ENCODE measurements at regions not wholly inside any gene's neighbourhood (a gene's known extent, or its start where the extent isn't known, plus 50 kb on each side); places are given as distances from the start of the nearest gene placed in this dataset.
A peak's percentile ranks its signal among the peaks of the same experiment; 100 is the strongest.

DNA sequence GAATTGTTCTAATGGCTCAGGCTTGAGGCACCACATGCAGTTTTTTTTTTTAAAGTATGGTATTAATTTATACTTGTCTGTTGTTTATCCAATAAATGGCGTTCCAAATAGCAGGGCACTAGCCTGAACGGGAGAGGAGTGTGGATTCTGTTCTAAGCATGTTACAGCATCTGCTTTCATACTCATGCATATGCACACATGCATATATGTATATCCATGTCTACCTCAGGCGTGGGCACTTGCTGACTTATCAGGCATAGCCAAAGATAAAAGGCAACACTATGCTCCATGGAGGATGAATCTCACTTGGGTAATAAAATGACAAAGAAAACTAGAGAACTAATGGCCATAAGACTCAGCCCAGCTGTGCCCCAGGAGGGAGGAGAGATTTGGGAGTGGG, 393.8 kb downstream of the GADD45G start:
- no peak for DNase-seq (ENCODE audit: low read depth in 2 of 2)

DNA sequence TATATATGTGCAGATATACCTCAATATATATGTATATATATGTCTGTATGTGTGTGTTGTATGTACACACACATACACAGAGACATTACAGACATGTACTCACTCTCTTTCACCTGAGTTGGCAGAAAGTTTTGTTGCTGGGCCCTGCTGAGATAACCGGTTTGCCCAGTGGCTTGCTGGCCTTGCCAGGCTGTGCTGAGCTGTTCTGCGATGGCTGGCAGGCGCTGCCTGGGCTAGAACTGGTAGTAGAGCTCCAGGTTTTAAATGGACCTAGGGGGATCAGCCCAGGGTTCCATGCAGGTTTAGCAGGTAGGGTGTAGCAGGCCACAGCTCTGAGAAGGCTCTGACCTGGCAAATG, 394.3 kb downstream of the GADD45G start:
- DNase-seq (ENCODE audit: low read depth in 2 of 2): no peak

DNA sequence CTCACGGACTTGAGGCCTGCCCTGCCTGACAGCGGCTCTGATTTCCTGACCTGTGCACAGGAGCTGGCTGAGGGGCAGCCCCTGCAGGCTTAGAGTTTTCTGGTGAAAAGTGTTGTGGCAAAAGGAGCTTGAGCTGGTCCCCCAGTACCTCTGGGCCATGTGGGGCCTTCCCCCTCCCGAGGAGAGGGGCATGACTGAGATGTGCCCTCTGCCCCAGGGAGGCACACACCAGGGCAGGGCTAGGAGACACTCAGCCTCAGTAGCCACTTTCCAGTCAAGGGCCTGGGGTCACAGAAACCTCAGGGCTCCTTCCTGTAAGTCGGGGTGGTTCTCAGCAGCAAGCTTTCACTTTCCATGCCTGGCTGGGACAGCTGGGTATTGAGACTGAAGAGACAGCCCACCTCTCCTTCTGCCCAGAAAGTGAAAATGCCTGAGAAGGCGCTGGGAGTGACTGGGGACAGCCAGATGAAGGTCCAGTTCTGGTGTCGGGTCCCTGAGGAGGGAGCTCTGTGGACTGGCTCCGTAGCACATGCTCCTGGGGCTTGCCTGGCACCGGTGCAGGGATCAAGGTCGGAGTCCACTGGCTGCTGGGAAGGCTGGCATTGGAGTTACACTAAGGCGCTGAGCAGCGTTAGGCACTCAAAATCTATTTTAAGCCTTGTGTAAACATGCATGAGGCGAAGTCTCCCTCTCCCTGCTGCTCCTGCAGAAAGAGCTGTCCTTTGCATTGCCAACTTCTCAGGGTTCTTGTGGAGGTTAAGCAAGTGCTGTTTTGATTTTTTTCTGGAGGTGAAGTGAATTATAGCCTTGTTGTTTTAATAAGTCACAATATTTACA, 394.9 kb downstream of the GADD45G start:
- peak; percentile 45 to 58 for DNase-seq (ENCODE audit: low read depth in 2 of 2)

DNA sequence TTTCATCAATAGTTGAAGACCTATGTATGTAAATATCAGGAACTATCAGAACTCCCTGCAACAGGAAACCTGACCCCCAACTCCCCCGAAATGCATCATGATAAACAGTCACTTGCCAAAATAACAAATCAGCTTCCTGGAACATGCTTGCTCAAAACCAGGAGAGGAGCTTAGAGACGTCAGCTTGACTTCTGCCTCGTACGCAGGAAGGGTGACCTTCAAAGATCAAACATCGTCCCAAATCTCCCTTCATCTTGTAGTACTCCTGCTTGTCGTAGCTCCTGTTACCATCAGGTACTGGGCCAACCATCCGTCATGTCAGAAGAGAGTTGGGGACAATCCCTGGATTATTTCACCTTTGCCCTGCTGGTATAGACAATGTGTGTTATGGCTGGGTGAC, 396.1 kb downstream of the GADD45G start:
- DNase-seq (ENCODE audit: low read depth in 2 of 2): no peak

DNA sequence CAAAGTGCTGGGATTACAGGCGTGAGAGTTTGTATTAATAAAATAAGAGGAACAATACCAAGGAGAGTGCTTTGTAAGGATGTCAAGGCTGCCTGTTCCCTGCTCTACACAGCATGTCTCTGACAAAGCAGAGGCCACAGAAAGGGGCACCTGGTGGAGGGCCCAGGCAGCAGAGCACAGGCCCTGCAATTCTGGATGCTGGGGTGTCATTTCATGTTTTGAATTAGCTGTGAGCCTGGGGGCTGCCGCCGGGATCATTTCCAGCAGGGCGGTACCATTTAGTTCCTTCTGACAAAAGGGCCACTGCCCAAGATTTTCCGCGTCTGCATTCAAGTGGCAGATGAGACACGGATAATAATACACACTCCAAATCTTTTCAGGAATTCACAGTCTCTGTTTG, 396.9 kb downstream of the GADD45G start:
- DNase-seq (ENCODE audit: low read depth in 2 of 2): no peak

DNA sequence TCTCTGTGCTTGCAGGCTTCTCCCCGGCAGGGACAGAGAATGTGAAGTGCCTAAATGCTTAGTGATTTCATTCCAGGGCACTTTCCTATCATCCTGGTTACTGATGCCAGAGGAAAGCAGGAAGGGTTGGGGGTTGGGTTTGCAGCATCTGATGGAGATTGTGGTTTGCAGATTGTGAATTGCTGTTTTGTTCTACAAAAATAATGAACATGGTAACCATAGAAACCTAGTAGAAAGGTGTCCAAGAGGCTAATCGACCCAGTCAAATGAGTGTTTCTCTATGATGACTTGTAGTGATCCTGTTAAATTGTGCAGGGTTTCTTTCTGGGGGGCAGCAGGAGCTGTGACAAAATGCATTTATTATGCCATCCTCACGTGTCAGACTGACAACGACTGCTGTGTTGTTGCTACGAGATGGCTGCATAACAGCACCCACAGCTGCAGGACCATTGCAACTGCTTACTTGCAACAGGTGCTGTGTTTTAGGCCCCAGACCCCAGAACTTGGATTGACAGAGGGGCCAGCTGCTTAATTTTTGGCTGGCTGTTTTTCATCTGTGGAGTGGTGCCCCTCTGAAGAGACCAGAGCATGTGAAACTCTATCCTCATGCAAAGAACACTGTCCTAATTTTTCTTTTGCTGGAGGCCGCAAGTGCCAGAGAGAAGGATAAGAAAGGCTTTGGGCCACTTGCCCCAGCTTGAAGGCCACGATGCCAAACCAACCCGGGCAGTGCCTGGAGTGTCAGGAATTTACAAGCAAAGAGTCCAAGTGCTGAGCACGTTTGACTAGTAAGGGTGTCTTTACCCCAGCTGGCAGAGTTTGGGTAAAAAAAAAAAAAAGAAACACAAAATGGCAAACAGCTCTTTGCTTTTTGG, 397.8 kb downstream of the GADD45G start:
- DNase-seq (ENCODE audit: low read depth in 2 of 2): no peak

DNA sequence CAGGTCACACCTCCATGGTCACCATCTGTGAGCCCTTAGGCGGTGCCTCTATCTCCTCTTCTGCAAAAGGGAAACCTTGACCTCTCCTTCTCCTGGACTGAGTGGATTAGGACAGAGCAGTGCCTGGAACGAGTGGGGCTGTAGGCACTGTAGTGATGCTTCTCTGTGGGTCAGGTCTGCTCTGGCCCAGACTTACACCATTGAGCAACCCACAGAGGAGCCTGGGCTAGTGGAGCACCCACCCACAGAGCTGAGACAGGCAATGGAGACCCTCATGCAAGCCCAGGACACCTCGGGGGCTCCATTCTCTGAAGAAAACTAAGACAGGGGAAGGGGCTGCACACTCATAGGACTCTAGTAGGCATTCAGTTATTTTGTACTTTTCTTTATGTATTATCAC, 400.6 kb downstream of the GADD45G start:
- DNase-seq (ENCODE audit: low read depth in 2 of 2): no peak

DNA sequence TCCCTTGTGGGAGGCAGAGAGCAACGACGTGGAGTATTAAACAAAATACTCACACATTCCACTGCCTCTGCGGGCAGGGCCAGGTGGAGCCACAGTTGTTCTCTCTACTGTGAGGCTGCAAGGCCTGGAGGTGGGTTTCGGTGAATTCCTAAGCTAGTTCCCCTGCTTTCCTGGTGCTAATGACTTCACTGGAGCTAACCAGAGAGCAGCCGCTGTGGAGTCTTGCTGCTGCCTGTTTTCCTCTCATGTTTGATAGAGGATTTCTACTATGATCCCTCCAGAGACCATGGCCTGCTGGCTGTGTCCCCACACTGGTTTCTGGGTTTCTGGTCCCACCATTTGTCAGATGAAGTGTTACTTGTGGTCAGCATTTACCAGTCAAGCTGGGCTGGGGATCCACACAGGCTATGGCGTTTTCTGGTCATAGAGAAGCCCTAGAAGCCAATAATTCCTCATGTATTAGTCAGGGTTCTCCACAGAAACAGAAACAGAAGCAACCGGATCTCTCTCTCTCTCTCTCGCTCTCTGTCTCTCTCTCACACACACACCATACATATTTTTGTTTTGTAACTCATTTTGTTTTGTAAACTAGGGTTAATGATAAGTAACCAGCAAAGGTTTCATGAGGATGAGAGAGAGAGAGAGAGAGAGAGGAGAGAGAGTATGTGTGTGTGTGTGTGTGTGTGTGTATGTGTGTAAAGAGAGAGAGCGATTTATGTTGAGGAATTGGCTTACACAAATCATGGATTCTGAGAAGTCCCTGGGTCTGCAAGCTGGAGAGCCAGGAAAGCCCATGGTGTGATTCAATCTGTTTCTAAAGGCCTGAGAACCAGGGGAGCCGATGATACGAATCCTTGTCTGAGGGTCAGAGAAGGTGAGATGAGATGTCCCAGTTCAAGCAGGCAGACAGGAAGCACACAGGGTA, 403.0 kb downstream of the GADD45G start:
- no peak for DNase-seq (ENCODE audit: low read depth in 2 of 2)

DNA sequence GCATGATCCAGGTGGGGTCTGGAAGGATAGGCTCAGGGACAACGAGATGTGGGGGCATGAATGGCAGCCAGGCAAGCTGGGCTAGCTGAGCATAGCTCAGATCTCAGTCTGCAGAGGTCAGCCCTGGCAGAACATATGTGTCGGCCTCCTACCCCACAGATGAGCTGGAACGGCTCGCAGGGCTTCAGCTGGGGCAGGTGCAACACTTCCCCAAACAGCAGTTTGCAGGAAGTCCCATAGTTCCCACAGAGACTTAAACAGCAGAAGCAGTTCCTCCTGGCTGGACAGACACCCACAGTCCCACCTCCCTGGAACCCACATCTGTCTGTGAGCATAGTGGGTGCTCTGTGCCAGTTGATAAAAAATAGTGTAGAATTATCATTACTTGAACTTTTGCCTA, 404.6 kb downstream of the GADD45G start:
- no peak for DNase-seq (ENCODE audit: low read depth in 2 of 2)

DNA sequence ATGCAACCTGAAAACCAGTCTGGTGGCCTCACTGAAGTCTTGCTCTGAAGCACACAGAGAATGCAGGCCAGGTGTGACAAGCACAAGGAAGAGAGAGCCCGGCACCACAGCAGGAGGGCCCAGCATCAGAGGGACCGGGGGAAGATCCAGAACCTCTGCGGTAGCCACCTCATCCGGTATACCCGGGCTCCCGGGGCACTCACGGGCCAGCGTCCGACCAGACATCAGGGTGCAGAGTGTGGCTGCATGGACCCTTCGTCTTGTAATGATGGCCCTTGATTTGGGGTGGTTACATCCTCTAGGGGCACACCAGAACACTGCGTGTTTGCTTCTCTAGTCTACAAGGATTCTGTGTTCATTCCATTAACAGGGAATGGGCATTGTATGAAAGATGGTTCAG, 406.0 kb downstream of the GADD45G start:
- DNase-seq (ENCODE audit: low read depth in 2 of 2): no peak

DNA sequence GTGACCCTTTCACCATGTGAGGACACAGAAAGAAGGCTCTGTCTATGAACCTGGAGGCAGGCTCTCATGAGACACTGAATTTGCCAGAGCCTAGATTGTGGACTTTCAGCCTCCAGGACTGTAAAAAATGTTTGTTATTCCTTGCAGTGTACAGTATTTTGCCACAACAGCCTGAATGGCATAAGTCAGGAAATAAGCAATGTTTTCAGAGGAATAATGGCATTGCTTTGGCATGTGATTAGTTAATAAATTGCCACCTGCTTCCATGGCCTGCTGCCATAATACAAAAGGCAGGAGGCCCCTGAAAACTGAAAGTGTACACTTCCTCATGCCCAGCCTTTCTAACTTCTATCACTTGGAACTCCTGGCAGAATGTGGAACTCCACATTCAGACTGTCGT, 408.1 kb downstream of the GADD45G start:
- DNase-seq (ENCODE audit: low read depth in 2 of 2): no peak

DNA sequence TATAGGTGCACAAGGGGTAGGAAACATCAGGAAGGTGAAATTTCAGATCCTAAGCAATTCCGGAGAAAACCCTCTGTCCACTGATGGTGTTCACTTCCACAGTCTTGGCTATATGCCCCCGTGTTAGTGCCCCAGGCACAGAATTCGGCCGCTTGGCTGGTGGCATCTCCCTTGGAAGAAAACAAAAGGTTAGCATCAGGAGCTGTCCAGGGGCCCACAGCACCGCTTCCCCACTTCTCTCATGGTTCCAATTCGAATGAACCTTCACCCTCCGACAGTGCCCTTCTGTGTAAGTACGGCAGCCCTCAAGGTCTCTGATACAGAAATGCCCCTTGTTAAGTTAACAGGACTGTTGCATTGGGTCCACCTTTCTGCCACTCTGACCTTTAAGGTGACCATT, 409.0 kb downstream of the GADD45G start:
- no peak for DNase-seq (ENCODE audit: low read depth in 2 of 2)

DNA sequence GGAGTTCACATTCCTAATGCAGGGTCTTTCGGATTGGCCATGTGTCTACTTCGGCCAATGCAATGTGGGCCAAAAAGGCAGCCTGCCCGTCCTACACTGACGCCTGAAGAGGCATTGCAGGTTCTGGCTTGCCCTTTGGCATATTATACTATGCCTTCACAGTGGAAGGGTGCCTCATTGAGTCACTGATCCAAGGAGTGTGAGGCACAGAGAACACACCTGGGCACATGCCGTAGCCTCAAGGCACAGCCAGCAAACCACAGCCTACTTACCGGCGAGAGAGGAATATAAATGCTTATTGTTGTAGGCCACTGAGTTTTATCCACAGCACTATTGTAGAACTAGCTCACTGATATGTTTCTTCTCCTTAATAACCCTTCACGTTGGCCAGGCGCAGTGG, 409.6 kb downstream of the GADD45G start:
- DNase-seq (ENCODE audit: low read depth in 2 of 2): no peak

DNA sequence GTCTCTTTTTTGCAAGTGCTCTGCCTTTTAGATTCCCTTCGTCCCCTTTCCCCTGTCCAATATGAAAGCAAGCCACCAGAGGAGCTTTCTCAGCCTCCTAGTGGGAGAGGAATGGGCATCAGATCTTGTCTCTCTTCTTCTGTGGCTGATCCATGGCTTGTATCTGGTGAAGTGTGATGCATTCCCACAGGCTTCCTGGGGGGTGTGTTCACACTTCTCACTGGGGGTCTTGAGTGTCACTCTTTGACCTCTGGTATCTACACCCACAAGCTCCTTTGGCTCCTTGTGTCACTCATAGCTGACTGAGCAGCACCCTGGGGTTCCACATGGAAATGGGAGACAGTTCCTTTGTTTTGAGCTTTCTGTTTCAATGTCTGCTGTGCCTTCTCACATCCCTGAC, 411.5 kb downstream of the GADD45G start:
- DNase-seq (ENCODE audit: low read depth in 2 of 2): no peak

DNA sequence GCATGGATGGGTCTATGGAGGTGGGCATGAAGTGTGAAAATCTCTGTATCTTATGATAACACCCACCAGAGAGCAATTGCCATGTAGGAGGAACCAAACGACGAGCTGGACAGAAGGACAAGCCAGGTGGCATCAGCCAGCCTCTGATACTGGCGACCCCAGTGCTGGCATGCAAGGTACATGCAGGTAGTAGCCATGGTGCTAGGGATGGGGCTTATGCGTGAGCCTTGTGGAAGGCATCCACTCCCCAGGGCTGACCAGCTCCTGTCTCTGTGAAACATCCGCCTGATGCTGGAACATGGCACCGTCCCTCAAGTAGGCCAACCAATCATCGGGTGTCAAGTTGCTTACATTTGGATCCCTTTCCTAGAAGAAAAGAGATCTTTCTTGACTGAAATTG, 412.9 kb downstream of the GADD45G start:
- no peak for DNase-seq (ENCODE audit: low read depth in 2 of 2)

DNA sequence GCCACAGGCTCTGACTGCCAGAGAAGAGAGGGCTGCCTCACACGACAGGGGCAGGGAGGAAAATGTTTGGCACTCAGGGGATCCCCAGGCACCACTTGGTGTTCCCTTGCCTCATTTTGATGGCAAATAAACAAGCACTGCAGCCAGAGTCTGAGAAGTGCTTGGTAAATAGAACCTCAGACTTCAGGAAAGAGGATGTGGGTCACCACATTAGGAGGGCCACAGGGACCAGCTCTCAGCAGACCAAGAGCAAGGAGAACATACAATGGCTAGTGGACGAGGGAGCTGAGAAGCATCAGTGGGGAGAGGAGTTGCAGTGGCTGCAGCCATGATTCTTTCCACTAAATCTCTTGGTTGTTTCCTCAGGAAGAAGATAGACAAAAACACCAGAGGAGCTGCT, 413.9 kb downstream of the GADD45G start:
- no peak for DNase-seq (ENCODE audit: low read depth in 2 of 2)

DNA sequence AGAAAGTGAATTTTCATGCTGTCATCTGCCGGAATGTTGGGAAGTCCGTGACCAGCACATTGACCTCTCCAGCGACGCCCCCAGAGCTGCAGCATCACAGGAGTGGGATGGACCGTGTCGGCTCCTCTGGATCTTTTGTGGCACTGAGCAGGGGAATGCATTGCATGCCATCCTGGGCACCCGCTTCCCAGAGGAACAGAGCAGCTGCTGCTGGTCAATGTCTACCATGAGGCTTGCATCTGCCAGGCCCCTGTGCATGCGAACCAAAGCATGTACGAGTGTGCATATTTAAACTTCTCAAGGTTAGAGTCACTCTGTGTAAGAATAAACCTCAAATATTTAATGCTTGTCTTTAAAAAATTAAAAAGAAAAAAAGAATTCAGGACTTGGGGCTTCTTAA, 414.8 kb downstream of the GADD45G start:
- no peak for DNase-seq (ENCODE audit: low read depth in 2 of 2)

DNA sequence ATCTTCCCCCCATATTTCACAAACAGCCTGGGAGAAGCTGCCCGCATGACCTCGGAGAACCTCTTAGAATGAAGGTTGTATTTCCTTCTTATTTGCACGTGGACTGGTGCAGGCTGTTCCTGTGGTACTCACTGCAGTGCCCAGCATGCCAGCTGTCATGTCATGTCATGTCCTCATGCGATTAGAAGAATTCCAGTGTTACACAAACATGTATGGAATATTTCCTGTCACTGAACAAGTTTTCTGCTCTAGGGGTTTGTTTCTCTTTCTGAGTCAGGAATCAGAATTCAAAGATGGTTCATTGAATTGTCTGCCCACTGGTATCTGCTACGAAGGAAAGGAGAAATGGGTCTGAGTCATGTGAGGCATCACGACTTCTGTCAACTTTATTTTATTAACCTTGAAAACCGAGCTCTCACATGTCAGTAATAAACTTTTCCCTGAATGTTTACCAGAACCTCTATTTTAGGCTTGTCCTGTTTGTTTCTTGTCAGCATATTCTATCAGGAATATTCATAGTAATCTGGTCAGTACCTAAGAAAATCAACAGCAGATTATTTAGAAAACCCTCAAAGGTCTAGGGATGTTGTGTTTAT, 415.6 kb downstream of the GADD45G start:
- no peak for DNase-seq (ENCODE audit: low read depth in 2 of 2)

DNA sequence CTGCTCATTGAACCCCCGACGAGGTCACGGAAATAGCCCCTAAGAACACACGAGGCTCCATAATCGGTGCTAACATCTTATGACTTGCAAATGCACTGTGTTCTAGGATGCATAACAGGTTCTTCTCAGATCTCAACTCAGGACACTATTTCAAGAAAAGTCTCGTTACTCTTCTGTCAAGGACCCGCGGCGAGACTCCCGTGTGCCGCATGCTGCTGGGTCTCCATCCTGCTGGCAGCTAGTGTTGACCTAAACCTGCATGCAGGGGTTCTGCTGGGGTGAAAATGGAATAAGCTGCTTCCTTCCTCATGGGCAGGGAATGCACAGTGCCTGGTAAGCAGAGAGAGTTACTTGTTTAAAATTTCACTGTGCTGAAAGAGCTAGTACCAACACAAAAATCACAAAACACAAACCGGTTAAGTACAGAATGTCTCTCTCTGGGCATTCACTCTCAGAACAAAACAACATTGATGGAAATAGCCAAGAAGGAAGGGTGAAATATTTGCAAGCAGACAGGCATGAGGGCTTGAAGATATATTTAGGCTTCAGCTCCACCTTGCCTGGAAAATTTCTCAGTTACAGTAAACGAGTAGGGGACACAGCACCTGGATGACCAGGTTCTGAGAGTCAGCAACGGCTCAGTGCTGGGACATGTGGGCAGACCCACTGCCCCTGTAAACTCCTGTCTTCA, 416.5 kb downstream of the GADD45G start:
- DNase-seq (ENCODE audit: low read depth in 2 of 2): no peak

DNA sequence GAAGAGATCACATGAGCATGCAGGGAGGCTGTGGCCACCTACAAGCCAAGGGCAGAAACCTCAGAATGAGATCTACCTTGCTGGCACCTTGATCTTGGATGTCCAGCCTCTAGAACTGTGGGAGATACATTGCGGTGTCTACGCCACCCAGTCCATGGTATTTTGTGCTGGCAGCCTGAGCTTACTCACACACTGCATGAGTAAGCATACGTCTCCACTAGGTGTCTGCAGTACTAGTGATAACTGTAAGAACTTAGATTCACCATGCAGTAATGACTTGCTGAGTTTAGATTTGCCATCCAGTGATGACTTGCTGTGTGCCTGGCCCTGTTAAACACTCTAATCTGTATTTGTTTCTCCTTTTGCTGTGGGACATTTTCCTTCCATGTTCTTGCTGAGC, 417.7 kb downstream of the GADD45G start:
- DNase-seq (ENCODE audit: low read depth in 2 of 2): no peak

DNA sequence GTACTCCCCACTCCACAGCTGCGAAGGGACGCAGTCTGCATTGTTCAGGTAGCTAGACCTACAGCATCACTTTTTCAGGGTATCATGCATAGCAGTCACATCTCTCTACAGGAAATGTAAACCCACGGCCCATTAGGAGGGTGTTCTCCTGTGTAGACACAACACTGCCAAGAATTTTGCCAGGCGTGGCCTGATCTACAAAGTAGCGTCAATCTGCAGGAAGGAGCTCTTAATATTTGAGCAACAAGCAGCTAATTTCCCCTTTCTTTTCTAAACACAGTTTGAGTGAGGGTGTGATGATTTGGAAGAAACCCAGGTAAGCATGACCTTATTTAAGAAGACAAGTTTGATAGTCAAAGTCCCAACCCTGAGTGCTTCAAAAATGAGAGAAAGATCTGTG, 419.0 kb downstream of the GADD45G start:
- DNase-seq (ENCODE audit: low read depth in 2 of 2): no peak
